ENCODE measurements at regions not wholly inside any gene's neighbourhood (a gene's known extent, or its start where the extent isn't known, plus 50 kb on each side); places are given as distances from the start of the nearest gene placed in this dataset.

DNA sequence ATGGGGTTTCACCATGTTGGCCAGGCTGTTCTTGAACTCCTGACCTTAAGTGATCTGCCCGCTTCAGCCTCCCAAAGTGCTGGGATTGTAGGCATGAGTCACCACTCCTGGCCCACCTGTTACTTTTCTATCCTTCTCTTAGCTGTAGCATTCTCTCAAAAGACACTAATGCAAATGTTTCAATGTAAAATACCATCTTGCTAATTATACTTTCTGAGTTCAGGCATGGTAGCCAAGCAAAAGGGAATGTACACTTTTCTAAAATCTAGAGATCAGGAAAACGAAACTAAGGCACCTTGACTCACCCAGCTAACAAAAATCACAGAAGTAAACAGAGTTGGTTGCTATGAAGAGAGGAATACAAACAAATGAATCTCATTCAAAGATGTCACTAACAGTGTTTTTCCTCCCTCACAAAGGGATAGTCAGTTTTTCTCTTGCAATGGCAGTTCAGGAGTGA lies 401.0 kb upstream of the NRP1 start:
- no peak overlapping the region for H2BK20ac ChIP-seq (ENCODE audit: low read depth, low read length, poor library complexity, severe bottlenecking)
- no peak overlapping the region for H3K4ac ChIP-seq (ENCODE audit: low read depth, low read length)
- Mint-ChIP-seq H3K27me3 (ENCODE audit: low read depth) (no peaks in the 10 kb centered on the region), H3K4me1 (no peaks in the 10 kb centered on the region), H3K4me3 (no peak overlapping the region), H3K36me3 (ENCODE audit: insufficient read depth in 1 of 3, low read depth in 3 of 3) (no peaks in the 10 kb centered on the region; a peak in 1 of 7 replicates), H3K27ac (no peak overlapping the region), H3K9me3 (no peaks in the 10 kb centered on the region; a peak in 2 of 5 replicates)
- no peak overlapping the region for H4K91ac ChIP-seq (ENCODE audit: insufficient read length, low read depth, low read length)
- no peak overlapping the region for H3K14ac ChIP-seq (ENCODE audit: insufficient read depth, low read length)
- H3K18ac ChIP-seq (ENCODE audit: insufficient read length, low read depth, low read length), result no peak overlapping the region
- H4K20me1 ChIP-seq (ENCODE audit: control insufficient read depth, insufficient read depth, insufficient read length), result no peaks in the 10 kb centered on the region
- no CpG with 5 or more reads among the region's 2 CpGs for WGBS (ENCODE audit: extremely low coverage, insufficient read length, low lambda C conversion rate)
- no peaks in the 10 kb centered on the region for H3K79me1 ChIP-seq (ENCODE audit: insufficient read depth, low read depth, low read length, poor library complexity, severe bottlenecking)
- no peak overlapping the region for H2BK5ac ChIP-seq (ENCODE audit: insufficient read length, low read length)
- no peak overlapping the region for H2AK5ac ChIP-seq (ENCODE audit: insufficient read length, low read length)
- H3K27ac ChIP-seq (ENCODE audit: insufficient read length, low read depth, low read length), result no peak overlapping the region
- no peaks in the 10 kb centered on the region for H3K23me2 ChIP-seq (ENCODE audit: insufficient read length, low read depth, low read length, poor library complexity, severe bottlenecking)
- H4K5ac ChIP-seq (ENCODE audit: insufficient read length, low read depth, low read length), result no peak overlapping the region
- no peak overlapping the region for H3K4me2 ChIP-seq (ENCODE audit: insufficient read depth, insufficient read length, low read length)
- H3K27me3 ChIP-seq (ENCODE audit: insufficient read depth, low read length), result no peaks in the 10 kb centered on the region
- H3T11ph ChIP-seq (ENCODE audit: low read length), result no peak overlapping the region
- DNase-seq, result no peak
- H2BK12ac ChIP-seq (ENCODE audit: insufficient read length, low read depth, low read length), result no peak overlapping the region
- H2BK120ac ChIP-seq (ENCODE audit: low read depth, low read length, poor library complexity, severe bottlenecking), result no peak overlapping the region
- H3K79me2 ChIP-seq (ENCODE audit: insufficient read depth, low read length), result no peaks in the 10 kb centered on the region
- H3K23ac ChIP-seq (ENCODE audit: insufficient read length, low read depth, low read length), result no peak overlapping the region
- no peaks in the 10 kb centered on the region for H3K4me1 ChIP-seq (ENCODE audit: insufficient read depth, low read length)
- no peak overlapping the region for H2BK15ac ChIP-seq (ENCODE audit: low read depth, low read length)
- no peak overlapping the region for H4K8ac ChIP-seq (replicated peaks; ENCODE audit: insufficient read length, low read depth, low read length)
- H3K56ac ChIP-seq (ENCODE audit: insufficient read length, low read depth, low read length), result no peak overlapping the region
- H3K9ac ChIP-seq (ENCODE audit: extremely low read depth, insufficient read length, low read length), result no peak overlapping the region
- TF ChIP-seq, protein P1, sequence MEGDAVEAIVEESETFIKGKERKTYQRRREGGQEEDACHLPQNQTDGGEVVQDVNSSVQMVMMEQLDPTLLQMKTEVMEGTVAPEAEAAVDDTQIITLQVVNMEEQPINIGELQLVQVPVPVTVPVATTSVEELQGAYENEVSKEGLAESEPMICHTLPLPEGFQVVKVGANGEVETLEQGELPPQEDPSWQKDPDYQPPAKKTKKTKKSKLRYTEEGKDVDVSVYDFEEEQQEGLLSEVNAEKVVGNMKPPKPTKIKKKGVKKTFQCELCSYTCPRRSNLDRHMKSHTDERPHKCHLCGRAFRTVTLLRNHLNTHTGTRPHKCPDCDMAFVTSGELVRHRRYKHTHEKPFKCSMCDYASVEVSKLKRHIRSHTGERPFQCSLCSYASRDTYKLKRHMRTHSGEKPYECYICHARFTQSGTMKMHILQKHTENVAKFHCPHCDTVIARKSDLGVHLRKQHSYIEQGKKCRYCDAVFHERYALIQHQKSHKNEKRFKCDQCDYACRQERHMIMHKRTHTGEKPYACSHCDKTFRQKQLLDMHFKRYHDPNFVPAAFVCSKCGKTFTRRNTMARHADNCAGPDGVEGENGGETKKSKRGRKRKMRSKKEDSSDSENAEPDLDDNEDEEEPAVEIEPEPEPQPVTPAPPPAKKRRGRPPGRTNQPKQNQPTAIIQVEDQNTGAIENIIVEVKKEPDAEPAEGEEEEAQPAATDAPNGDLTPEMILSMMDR (conservative IDR thresholded peaks at IDR 0.05), result no peak
- no peaks in the 10 kb centered on the region for H3K9me3 ChIP-seq (ENCODE audit: control insufficient read depth, low read depth, low read length)
- H2AFZ ChIP-seq (ENCODE audit: low read length), result no peak overlapping the region

Measured in H9 (cell line).